HUES64 (cell line): ENCODE measurements at regions not wholly inside any gene's neighbourhood (a gene's known extent, or its start where the extent isn't known, plus 50 kb on each side); places are given as distances from the start of the nearest gene placed in this dataset.

Experiments used
- H3K27ac ChIP-seq: 2 replicates; pipeline ENCODE4 v1.7.0; 2013; ENCODE audit warnings: low read depth, low read length, inconsistent platforms
- H3K27me3 ChIP-seq: 2 replicates; pipeline ENCODE4 v1.6.1; 2013; ENCODE audit warnings: mild to moderate bottlenecking, low read length; ENCODE audit not compliant: insufficient read depth
- H3K36me3 ChIP-seq: 2 replicates; pipeline ENCODE4 v1.6.1; 2013; ENCODE audit warnings: mild to moderate bottlenecking, low read length; ENCODE audit not compliant: insufficient read depth
- H3K4me1 ChIP-seq: 2 replicates; pipeline ENCODE4 v1.6.1; 2013; ENCODE audit warnings: mild to moderate bottlenecking, low read length, moderate library complexity; ENCODE audit not compliant: insufficient read depth
- H3K4me3 ChIP-seq: 2 replicates; pipeline ENCODE4 v1.5.1; 2013; ENCODE audit warnings: mild to moderate bottlenecking, low read length, moderate library complexity
- H3K9ac ChIP-seq: 2 replicates; pipeline ENCODE4 v1.6.1; 2013; ENCODE audit warnings: mild to moderate bottlenecking, low read depth, low read length
- H3K9me3 ChIP-seq: 2 replicates; pipeline ENCODE4 v1.6.1; 2013; ENCODE audit warnings: low read depth, low read length; ENCODE audit not compliant: insufficient read depth
- WGBS: fragments of 150-250, 120-280 bp; methylation state at CpG from one replicate; pipeline ENCODE4 v1.1.7; 2013; ENCODE audit warnings: missing lambda C conversion rate; 5-methylcytosine and 5-hydroxymethylcytosine counted together

DNA sequence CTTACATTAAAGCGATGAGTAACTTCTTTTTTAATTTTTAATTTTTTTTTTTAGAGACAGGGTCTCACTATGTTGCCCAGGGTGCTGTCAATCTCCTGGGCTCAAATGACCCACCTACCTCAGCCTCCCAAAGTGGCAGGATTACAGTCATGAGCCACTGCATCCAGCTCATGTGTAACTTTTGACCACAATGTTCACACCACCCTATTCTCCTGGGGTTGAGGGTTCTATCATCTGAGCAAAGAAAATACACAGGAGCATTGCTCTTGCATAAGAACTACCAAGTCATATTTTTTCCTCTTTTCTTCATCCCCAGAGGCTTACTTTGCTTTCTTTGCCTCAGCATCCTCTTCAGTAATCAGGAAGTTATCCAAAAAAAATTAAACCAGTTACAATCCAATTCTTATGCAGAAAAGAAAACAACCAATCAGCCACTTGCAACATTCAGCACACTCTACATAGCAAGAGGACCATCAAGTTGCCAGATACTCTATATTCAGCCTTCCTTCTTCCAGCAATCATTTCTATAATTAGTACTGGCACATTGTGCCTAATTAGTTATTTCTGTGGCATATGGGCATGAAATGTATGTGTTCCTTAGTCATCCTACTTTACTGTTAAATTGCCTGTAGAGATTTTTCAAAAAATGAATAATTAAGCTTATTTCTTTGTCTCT is 345.6 kb downstream of the AKAIN1 start:
- H3K9me3 ChIP-seq, result no peaks in the 10 kb centered on the region
- no peak overlapping the region for H3K27ac ChIP-seq
- 100% methylated on average over 1 of the region's 1 CpG for WGBS
- no peaks in the 10 kb centered on the region for H3K36me3 ChIP-seq
- H3K4me3 ChIP-seq, result no peak overlapping the region
- peaks cover 21% of the 10 kb centered on the region for H3K4me1 ChIP-seq
- H3K9ac ChIP-seq, result no peak overlapping the region
- H3K27me3 ChIP-seq, result no peaks in the 10 kb centered on the region

DNA sequence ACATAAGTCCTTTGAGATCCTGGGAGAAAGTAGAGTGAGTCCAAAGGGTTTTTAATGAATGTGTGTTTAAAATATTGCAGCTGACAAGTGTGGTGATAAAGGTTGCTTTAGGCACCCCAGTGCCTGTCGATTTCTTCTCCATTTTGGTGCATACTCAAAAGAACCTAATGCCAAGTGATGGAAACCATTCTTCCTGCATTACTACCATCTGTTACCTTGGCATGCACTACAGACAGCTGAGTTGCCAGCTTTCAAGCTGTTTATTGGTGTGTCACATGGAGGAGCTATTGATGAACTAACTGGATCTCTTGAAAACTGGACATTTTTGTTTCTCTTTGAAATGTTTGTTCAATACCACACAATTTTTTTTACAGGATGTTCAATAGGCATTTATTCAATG is 350.0 kb downstream of the AKAIN1 start:
- Histone ChIP-seq H3K9ac (no peak overlapping the region), H3K36me3 (no peaks in the 10 kb centered on the region), H3K27ac (no peak overlapping the region), H3K4me3 (no peak overlapping the region), H3K27me3 (no peaks in the 10 kb centered on the region), H3K9me3 (no peaks in the 10 kb centered on the region), H3K4me1 (peaks cover 9% of the 10 kb centered on the region; the same call in 1 of the 2 replicates)
- 100% methylated on average over 1 of the region's 1 CpG for WGBS

GRCh38 chr18:4844320-4844719 is 352.7 kb downstream of the AKAIN1 start:
- 76% methylated on average over 3 of the region's 3 CpGs for WGBS
- Histone ChIP-seq H3K36me3 (no peaks in the 10 kb centered on the region), H3K4me1 (peaks cover 12% of the 10 kb centered on the region), H3K27ac (no peak overlapping the region), H3K9me3 (no peaks in the 10 kb centered on the region), H3K4me3 (no peak overlapping the region), H3K9ac (no peak overlapping the region), H3K27me3 (no peaks in the 10 kb centered on the region)

DNA sequence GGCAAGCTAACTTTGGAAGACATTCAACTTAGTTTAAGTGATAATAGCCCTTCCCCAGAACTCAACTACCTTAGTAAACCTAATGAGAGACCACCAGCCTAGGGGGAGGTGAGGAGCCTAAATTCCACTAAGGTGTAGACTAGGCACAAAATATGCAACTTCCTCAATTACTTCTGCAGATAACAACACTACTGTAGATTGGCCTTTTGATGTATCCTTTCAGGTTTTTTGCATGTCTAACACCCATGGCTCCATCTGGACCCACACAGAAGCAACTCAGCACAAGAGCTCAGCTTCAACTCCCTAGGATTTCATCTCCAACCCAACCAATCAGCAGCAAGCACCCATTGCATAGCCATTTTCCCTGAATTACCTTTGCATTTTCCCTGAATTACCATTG is 353.3 kb downstream of the AKAIN1 start:
- no peak overlapping the region for H3K4me3 ChIP-seq

GRCh38 chr18:4842751-4843150 is 354.3 kb downstream of the AKAIN1 start:
- Histone ChIP-seq H3K9ac (no peak overlapping the region), H3K4me3 (no peak overlapping the region), H3K9me3 (no peaks in the 10 kb centered on the region), H3K36me3 (no peaks in the 10 kb centered on the region), H3K4me1 (peaks cover 16% of the 10 kb centered on the region), H3K27me3 (no peaks in the 10 kb centered on the region), H3K27ac (no peak overlapping the region)
- 92% methylated on average over 1 of the region's 1 CpG for WGBS

More for the DNA sequence above, 353.3 kb downstream of the AKAIN1 start:
- Histone ChIP-seq H3K4me1 (peaks cover 16% of the 10 kb centered on the region), H3K27ac (no peak overlapping the region), H3K9me3 (no peaks in the 10 kb centered on the region), H3K36me3 (no peaks in the 10 kb centered on the region), H3K27me3 (no peaks in the 10 kb centered on the region), H3K9ac (no peak overlapping the region)

GRCh38 chr18:4842287-4842686 is 354.8 kb downstream of the AKAIN1 start:
- peaks cover 16% of the 10 kb centered on the region for H3K4me1 ChIP-seq
- WGBS, result 100% methylated on average over 2 of the region's 2 CpGs

GRCh38 chr18:4839639-4840038 is 357.4 kb downstream of the AKAIN1 start:
- H3K9me3 ChIP-seq, result no peaks in the 10 kb centered on the region
- no peaks in the 10 kb centered on the region for H3K36me3 ChIP-seq
- no peak overlapping the region for H3K4me3 ChIP-seq
- H3K27me3 ChIP-seq, result no peaks in the 10 kb centered on the region
- no peak overlapping the region for H3K27ac ChIP-seq
- peaks cover 16% of the 10 kb centered on the region for H3K4me1 ChIP-seq
- no peak overlapping the region for H3K9ac ChIP-seq

More at GRCh38 chr18:4842287-4842686, 354.8 kb downstream of the AKAIN1 start:
- no peak overlapping the region for H3K9ac ChIP-seq
- H3K9me3 ChIP-seq, result no peaks in the 10 kb centered on the region
- no peaks in the 10 kb centered on the region for H3K36me3 ChIP-seq
- no peak overlapping the region for H3K4me3 ChIP-seq
- H3K27me3 ChIP-seq, result no peaks in the 10 kb centered on the region
- no peak overlapping the region for H3K27ac ChIP-seq

- Histone ChIP-seq H3K4me3 (no peak overlapping the region), H3K27me3 (no peaks in the 10 kb centered on the region), H3K27ac (no peak overlapping the region), H3K36me3 (no peaks in the 10 kb centered on the region), H3K9me3 (no peaks in the 10 kb centered on the region), H3K4me1 (peaks cover 11% of the 10 kb centered on the region), H3K9ac (no peak overlapping the region)
- 94% methylated on average over 1 of the region's 1 CpG for WGBS
Observed at GRCh38 chr18:4836141-4836540, 360.9 kb downstream of the AKAIN1 start.

GRCh38 chr18:4831791-4832375 is 365.2 kb downstream of the AKAIN1 start:
- no peak overlapping the region for H3K9ac ChIP-seq
- H3K27me3 ChIP-seq, result no peaks in the 10 kb centered on the region
- H3K27ac ChIP-seq, result no peak overlapping the region
- no peak overlapping the region for H3K4me3 ChIP-seq
- H3K4me1 ChIP-seq, result peaks cover 3% of the 10 kb centered on the region; the same call in 1 of the 2 replicates
- no peaks in the 10 kb centered on the region for H3K36me3 ChIP-seq
- WGBS, result 89% methylated on average over 5 of the region's 5 CpGs
- no peaks in the 10 kb centered on the region for H3K9me3 ChIP-seq

DNA sequence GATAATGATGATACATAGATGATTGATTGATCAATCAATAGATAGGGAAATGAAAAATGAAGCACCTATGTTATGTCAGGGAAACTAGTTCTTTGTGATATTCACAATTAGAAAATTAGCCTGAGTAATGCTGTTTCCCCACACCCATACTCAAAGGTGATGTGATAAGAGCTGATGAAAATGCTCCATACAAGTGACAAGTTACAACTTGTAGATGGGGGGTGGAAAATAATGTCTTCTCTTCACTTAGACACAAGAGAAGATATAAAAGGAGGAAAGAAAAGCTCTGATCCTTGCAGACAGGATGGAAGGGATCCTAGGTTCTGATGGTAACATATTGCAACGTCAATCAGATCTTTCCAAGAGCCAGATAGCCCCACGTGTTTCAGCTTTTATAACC is 365.9 kb downstream of the AKAIN1 start:
- Histone ChIP-seq H3K4me3 (no peak overlapping the region), H3K9ac (no peak overlapping the region), H3K4me1 (peaks cover 3% of the 10 kb centered on the region; the same call in 1 of the 2 replicates), H3K9me3 (no peaks in the 10 kb centered on the region), H3K36me3 (no peaks in the 10 kb centered on the region), H3K27ac (no peak overlapping the region), H3K27me3 (no peaks in the 10 kb centered on the region)
- 97% methylated on average over 2 of the region's 2 CpGs for WGBS

DNA sequence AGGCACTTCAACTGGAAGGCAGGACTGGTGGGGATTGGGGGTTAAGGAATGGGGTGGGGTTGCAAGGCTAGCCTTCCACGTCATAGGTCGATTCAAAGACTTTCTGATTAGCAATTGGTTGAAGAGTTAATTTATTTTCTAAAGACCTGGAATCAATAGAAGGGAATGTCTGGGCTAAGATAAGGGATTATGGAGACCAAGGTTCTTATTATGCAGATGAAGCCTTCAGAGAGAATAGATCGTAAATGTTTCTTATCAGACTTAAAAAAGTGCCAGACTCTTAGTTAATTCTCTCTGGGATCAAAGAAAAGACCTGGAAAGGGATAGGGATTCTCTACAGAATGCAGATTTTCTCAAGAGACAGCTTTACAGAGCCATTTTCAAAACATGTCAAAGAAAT is 368.0 kb upstream of the DLGAP1 start:
- H3K9ac ChIP-seq, result no peak overlapping the region
- H3K27me3 ChIP-seq, result no peaks in the 10 kb centered on the region
- no peaks in the 10 kb centered on the region for H3K9me3 ChIP-seq
- peaks cover 8% of the 10 kb centered on the region; the same call in 1 of the 2 replicates for H3K4me1 ChIP-seq
- H3K27ac ChIP-seq, result no peak overlapping the region; the same call in 1 of the 2 replicates
- WGBS, result 81% methylated on average over 3 of the region's 3 CpGs
- no peaks in the 10 kb centered on the region for H3K36me3 ChIP-seq
- H3K4me3 ChIP-seq, result no peak overlapping the region
